ENCODE measurements at regions not wholly inside any gene's neighbourhood (a gene's known extent, or its start where the extent isn't known, plus 50 kb on each side); places are given as distances from the start of the nearest gene placed in this dataset.

DNA sequence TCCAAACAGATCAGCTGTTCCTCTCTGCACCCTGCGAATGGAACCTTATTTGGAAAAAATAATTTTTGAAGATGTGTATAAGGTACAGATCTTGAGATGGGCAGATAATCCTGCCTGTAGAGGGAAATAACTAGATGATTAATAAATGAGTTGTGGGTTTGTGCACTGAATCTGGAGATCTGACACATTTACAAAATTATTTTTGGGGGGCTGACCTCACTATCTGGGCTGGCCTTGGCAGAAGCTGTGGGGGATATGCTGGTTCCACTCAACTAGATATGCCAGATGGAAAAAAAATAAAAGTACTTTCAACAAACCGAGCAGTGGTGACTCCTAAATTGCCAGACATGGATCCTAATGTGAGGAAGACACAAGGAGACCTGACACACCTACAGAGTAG lies 552.2 kb upstream of the AMELY start:
- no peak for DNase-seq

- DNase-seq = no peak
Measured at GRCh38 chrY:7463196-7463595, 551.6 kb upstream of the AMELY start.

GRCh38 chrY:7462657-7463056 lies 551.1 kb upstream of the AMELY start:
- DNase-seq = no peak

DNA sequence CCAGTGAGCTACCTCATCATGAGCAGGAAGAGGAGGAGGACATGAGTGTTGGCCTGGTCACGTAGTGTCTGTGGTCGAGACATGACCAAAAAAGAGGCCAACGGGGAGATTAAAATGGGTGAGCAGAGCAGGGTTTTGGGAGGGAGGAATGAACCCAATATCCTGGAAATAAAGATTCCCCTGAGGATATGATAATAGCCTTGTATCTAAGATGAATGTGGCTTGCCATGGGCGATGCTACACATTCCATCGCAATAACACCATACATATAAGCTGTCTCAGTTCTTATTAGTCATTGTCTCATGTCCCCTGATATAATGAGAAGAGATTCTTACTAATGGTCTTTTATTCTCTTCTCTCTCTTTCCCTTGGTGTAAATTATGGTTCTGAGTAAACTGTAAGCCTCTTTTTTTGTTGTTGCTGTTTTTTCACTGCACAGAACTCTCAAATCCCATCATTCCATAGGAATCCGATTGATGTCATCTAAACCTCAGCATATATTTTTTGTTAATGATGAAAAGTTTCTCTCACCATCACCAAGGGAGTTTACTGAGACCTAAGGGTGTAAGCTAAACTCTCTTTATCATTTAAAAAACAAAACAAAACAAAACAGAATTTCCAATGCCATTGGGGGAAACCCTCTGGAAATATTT lies 550.4 kb upstream of the AMELY start:
- DNase-seq = no peak

DNA sequence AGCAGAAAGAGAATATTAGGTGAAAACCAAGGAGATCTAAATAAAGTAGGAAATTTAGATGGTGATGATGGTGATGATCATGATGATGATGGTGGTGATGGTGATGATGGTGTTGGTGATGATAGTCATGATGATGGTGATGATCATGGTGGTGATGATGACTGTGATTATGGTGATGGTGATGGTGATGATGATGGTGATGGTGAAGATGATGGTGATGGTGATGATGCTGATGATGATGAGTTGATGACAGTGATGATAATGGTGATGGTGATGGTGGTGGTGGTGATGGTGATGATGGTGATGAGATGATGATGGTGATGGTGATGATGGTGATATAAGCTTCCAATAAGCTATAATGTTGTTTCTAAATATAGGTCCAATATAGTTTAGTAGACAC lies 548.2 kb upstream of the AMELY start:
- no peak for DNase-seq

- peak; percentile 0 for DNase-seq
Measured at GRCh38 chrY:7458301-7459078, 546.9 kb upstream of the AMELY start.

- DNase-seq = no peak
Measured at GRCh38 chrY:7457286-7458015, 545.9 kb upstream of the AMELY start.

DNA sequence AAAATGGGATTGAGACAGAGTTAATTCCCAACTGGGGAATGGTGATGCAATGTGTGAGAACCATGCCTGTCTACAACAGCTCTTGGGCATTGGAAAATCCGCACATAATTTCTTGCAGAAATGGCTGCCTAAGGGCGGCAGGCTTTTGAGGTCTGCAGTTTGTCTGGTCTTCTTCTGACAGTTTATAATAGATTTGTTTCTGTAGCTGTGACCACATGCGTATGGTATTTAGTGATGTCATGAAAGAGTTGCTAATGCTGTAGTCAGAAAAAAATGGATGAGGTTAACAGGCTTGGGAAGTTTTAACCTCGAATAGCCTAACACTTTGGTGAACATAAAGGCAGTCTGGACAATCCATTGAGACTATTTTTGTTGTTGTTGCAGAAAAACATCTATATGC lies 544.1 kb upstream of the AMELY start:
- DNase-seq = no peak

- DNase-seq = no peak
Measured at GRCh38 chrY:7453336-7453735, 541.8 kb upstream of the AMELY start.

GRCh38 chrY:7452246-7452645 lies 540.7 kb upstream of the AMELY start:
- no peak for DNase-seq

DNA sequence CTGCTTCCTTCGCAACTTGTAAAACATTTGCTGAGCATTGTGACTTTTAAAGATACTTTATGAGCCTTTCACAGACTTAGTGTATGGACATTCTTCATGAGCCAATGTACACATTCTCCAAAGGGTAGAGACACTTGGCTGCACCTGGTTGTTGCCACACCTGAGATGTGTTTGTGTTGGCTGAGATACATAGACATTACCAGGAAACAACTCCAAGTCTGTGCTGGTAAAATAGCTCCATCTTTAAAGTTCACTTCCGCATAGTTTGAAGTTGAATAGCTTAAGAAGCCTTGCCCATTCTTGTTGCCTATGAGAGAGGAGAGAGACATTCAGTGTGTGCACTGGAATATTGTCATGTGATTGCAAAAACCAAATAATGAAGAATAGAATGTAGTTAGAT lies 538.3 kb upstream of the AMELY start:
- DNase-seq = no peak

GRCh38 chrY:7448687-7449086 lies 537.1 kb upstream of the AMELY start:
- no peak for DNase-seq

DNA sequence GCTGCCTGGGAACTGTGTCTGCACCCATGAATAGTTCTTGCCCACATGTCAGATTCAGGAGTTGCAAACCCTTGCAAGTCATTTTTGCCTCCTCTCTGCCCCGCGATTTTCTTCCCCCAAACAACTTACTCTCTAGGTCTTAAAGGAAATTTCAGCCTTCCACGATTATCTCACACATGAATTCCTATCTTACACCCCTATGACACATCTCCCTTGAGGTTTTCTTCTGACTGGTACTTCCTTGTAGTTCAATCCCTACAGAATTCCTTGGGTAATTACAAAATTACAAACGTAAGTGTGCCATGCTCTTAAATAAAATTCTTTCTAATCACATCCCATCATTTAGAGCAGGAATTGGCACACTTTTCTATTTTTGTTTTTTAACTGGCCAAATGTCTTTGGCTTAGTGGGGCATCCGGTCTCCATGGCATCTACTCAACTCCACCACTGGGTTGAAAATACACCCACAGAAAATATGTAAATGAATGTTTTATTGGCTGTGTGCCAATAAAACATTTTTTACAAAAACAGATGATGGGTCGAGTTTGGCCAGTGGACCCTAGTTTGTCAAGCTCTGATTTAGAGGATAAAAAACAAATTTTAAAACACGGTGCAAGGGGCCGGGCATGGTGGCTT lies 536.4 kb upstream of the AMELY start:
- no peak for DNase-seq

GRCh38 chrY:7444141-7444540 lies 532.6 kb upstream of the AMELY start:
- no peak for DNase-seq

- DNase-seq = peak; percentile 3
Measured at GRCh38 chrY:7440796-7441530, 529.4 kb upstream of the AMELY start.

DNA sequence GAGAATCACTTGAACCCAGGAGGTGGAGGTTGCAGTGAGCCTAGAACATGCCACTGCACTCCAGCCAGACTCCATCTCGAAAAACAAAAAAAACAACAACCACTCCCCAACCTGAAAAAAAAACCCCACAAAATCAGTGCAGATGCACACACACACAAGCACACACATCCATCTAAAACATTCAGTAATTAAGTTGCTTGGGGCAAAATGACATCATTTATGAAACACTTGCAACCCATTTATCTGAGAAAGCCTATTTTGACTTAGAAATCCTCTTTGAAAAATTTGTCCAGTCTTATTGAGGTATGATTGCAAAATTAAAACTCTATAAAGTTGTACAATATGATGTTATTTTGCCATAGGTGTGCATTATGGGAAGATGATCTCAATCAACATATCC lies 525.5 kb upstream of the AMELY start:
- DNase-seq = no peak

DNA sequence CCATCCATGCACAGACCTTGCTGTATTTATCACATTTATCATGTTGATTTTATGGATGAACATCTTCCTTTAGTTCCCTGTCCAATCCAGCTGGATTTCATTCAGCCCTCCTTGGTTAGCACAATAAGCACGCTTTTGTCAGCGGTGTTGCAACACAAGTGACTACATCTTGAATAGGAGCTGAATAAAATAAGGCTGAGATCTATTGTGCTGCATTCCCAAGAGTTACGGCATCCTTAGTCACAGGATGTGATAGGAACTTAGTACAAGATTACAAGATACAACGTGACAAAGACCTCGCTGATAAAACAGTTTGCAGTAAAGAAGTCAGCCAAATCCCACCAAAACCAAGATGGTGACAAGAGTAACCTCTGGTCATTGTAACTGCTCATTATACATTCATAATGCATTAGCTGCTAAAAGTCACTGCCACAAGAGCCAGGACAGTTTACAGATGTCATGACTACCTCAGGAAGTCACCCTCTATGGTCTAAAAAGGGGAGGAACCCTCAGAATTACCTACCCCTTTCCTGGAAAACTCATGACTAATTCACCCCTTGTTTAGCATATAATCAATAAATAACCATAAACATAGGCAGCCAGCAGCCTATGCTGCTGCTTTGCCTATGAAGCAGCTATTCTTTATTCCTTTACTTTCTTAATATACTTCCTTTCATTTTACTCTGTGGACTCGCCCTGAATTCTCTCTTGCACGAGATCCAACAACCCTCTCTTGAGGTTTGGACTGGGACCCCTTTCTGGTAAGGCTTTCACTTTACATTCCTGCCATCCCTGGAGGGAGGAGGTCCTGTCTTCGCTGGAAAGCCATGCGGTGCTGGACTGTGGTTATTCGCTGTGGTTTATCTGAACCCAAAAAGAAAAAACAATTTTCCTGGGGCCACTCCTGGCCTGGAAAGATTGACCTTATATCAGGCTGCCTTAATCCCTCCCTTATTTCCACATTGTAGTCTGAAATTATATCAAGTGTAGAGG lies 522.6 kb upstream of the AMELY start:
- no peak for DNase-seq

GRCh38 chrY:7419165-7419564 lies 507.6 kb upstream of the AMELY start:
- no peak for DNase-seq

GRCh38 chrY:7417946-7418345 lies 506.4 kb upstream of the AMELY start:
- no peak for DNase-seq

GRCh38 chrY:7416406-7416805 lies 504.9 kb upstream of the AMELY start:
- peak; percentile 1 for DNase-seq

DNA sequence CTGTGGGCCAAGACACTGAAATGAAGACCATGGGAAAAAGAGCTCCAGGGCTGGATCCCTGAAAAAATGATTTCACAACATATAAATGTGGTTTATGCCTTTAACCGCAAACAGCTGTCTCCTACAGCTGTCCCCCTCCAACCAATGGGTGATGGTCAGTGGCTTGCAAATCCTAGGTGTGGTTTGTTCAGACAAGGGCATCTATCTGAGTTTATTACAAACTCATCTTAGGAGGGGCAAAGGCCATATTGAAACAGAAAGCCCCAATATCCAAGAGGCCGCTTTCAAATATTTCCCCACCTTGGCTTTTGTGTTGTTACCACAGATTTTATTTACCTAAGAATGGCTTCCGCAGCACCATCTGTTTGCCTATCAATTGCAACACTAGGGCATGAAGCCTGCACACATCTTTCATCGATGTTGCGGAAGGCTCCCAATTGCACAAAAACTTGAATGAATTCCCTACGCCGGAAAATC lies 503.6 kb upstream of the AMELY start:
- peak; percentile 79 for DNase-seq

Measured in NCI-H2171 treated with DMSO at 0.1 percent for 48 hours (cell line).